Activated naive CD8-positive, alpha-beta T cell treated with anti-CD3 and anti-CD28 coated beads, Interleukin-2, amount 10 ng/mL, durations not matched to agents 7 days and 5 days (primary cell): ENCODE measurements at regions not wholly inside any gene's neighbourhood (a gene's known extent, or its start where the extent isn't known, plus 50 kb on each side); places are given as distances from the start of the nearest gene placed in this dataset.

Source experiments
- ATAC-seq: fragments of 150-1000 bp; cut with Tn5 transposase; one replicate; pipeline ENCODE4 v1.10.0; 2021; ENCODE audit warnings: low read depth, moderate library complexity
- POLR2A ChIA-PET: fragments of 350-600 bp; sonication (Branson Sonifier 250); formaldehyde crosslinking; loops from one replicate; lab custom pipeline; 2021; ENCODE audit warnings: antibody characterized with exemption; lab: Charles Lee
- DNase-seq: peaks from one replicate; pipeline ENCODE4 v3.0.0; 2021
- H3K27ac Mint-ChIP-seq: one replicate; pipeline ENCODE4 v1.8.0; 2022; ENCODE audit warnings: mild to moderate bottlenecking, mixed read lengths
- H3K27me3 Mint-ChIP-seq: one replicate; pipeline ENCODE4 v1.8.0; 2022; ENCODE audit warnings: mild to moderate bottlenecking, moderate library complexity, mixed read lengths
- H3K36me3 Mint-ChIP-seq: one replicate; pipeline ENCODE4 v1.8.0; 2021; ENCODE audit warnings: mild to moderate bottlenecking, mixed read lengths
- H3K4me1 Mint-ChIP-seq: one replicate; pipeline ENCODE4 v1.8.0; 2021; ENCODE audit warnings: mixed read lengths
- H3K4me3 Mint-ChIP-seq: one replicate; pipeline ENCODE4 v1.8.0; 2022; ENCODE audit warnings: mild to moderate bottlenecking, moderate library complexity, mixed read lengths
- H3K9me3 Mint-ChIP-seq: one replicate; pipeline ENCODE4 v1.8.0; 2021; ENCODE audit warnings: mixed read lengths

GRCh38 chr6:90874931-90875330 is 288.1 kb upstream of the MAP3K7 start:
- no peak overlapping the region for H3K27ac Mint-ChIP-seq
- ATAC-seq = no peak
- peaks cover 7% of the 10 kb centered on the region for H3K27me3 Mint-ChIP-seq

DNA sequence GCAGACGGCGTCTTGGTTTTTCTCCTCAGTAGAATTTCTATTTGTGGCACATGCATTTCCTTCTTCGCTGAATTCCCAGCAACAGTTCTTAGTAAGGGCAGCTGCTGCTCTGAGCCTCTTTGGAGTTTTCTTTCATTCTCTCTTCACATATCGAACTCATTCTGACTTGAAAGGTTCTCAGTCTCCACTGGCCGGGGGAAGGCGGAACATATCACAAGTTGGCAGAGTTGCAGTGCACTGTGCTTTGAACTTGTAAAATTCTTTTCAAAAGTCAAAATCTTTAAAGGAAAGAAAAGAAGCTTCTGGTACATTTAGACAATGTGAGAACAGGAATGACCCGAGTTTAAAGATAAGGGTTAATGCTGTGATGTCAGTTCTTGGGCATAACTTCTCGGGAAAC is 286.1 kb upstream of the MAP3K7 start:
- DNase-seq = no peak
- peaks cover 7% of the 10 kb centered on the region for H3K27me3 Mint-ChIP-seq
- H3K9me3 Mint-ChIP-seq = no peaks in the 10 kb centered on the region
- POLR2A ChIA-PET = no interaction called here
- H3K36me3 Mint-ChIP-seq = no peaks in the 10 kb centered on the region
- ATAC-seq = no peak
- no peak overlapping the region for H3K27ac Mint-ChIP-seq
- H3K4me3 Mint-ChIP-seq = no peak overlapping the region
- H3K4me1 Mint-ChIP-seq = no peaks in the 10 kb centered on the region

More at GRCh38 chr6:90874931-90875330, 288.1 kb upstream of the MAP3K7 start:
- Mint-ChIP-seq H3K9me3 (no peaks in the 10 kb centered on the region), H3K4me3 (no peak overlapping the region), H3K36me3 (no peaks in the 10 kb centered on the region), H3K4me1 (no peaks in the 10 kb centered on the region)
- POLR2A ChIA-PET = no interaction called here
- no peak for DNase-seq

DNA sequence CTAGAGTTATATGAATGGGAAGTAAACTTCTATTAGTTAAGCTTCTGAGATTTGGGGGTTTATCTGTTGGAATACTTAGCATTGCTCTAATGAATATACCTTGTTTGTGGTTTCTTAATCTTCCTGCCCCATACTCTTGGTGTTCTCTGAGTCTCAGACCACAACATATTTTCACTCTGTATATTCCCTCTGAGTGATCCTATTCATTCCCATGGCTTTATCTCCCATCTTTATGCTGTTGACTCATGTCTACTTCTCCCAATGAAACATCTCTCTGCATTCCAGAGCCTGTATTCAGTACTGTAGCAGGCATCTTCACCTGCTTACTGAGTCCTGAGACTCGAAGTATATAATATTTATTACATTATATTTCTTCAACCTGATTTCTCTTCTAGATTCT is 283.7 kb upstream of the MAP3K7 start:
- Mint-ChIP-seq H3K27me3 (peaks cover 7% of the 10 kb centered on the region), H3K4me1 (no peaks in the 10 kb centered on the region), H3K4me3 (no peak overlapping the region), H3K27ac (no peak overlapping the region), H3K9me3 (no peaks in the 10 kb centered on the region), H3K36me3 (no peaks in the 10 kb centered on the region)
- DNase-seq (no peak), ATAC-seq (no peak)
- POLR2A ChIA-PET = no interaction called here

DNA sequence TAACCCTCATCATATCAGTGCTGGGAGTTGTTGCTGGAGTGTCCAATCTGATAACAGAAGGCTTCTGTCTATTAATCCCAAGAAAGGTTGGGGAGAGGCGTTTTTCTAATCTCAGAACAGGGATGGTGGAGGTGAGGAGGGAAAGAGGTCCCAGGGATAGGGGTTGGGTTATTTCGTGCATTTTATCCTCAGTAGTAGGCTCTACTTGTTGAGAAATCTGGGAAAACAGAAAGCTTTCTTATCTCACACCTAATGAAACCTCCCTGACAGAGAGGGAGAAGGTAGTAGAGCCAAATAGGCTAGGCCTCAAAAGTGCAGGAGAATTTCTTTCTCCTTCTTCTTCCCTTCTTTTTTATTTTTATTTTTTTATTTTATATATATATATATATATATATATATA is 281.8 kb upstream of the MAP3K7 start:
- Mint-ChIP-seq H3K9me3 (no peaks in the 10 kb centered on the region), H3K27me3 (peaks cover 7% of the 10 kb centered on the region), H3K4me3 (no peak overlapping the region), H3K27ac (no peak overlapping the region), H3K36me3 (no peaks in the 10 kb centered on the region), H3K4me1 (no peaks in the 10 kb centered on the region)
- POLR2A ChIA-PET = no interaction called here
- DNase-seq (no peak), ATAC-seq (no peak)

DNA sequence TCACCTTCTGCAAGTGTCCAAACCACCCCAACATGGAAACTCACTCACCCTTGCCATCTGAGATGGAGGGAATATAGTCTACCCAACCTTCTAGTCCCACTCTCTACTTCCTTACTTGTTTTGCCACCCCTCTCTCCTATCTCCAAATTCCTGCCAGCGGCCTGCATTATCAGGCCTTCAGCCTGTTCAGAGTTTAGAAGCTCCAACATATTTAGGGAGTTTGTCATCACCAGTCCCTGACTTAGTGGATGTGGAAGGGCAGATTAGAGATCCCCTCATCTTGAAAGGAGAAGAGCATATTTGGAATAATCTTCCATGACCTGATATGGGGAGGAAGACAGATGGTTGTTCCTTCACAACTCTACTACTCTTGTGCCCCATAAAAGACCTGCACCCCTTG is 281.4 kb upstream of the MAP3K7 start:
- no peaks in the 10 kb centered on the region for H3K9me3 Mint-ChIP-seq
- peaks cover 7% of the 10 kb centered on the region for H3K27me3 Mint-ChIP-seq
- no peak for ATAC-seq
- no peak overlapping the region for H3K27ac Mint-ChIP-seq
- H3K4me3 Mint-ChIP-seq = no peak overlapping the region
- POLR2A ChIA-PET = no interaction called here
- DNase-seq = no peak
- H3K36me3 Mint-ChIP-seq = no peaks in the 10 kb centered on the region
- H3K4me1 Mint-ChIP-seq = no peaks in the 10 kb centered on the region

- DNase-seq (no peak), ATAC-seq (no peak)
- Mint-ChIP-seq H3K4me3 (no peak overlapping the region), H3K27ac (no peak overlapping the region), H3K36me3 (no peaks in the 10 kb centered on the region), H3K9me3 (no peaks in the 10 kb centered on the region), H3K4me1 (peaks cover 6% of the 10 kb centered on the region), H3K27me3 (no peaks in the 10 kb centered on the region)
- POLR2A ChIA-PET = no interaction called here
Measured at GRCh38 chr6:90865513-90865912, 278.6 kb upstream of the MAP3K7 start.

- Mint-ChIP-seq H3K9me3 (no peaks in the 10 kb centered on the region), H3K4me1 (peaks cover 6% of the 10 kb centered on the region), H3K27me3 (no peaks in the 10 kb centered on the region), H3K36me3 (no peaks in the 10 kb centered on the region), H3K27ac (no peak overlapping the region), H3K4me3 (no peak overlapping the region)
- ATAC-seq (no peak), DNase-seq (no peak)
- POLR2A ChIA-PET = no interaction called here
Measured at GRCh38 chr6:90863043-90863442, 276.2 kb upstream of the MAP3K7 start.

GRCh38 chr6:90860822-90861601 is 274.1 kb upstream of the MAP3K7 start:
- no peak overlapping the region for H3K27ac Mint-ChIP-seq
- no peak for ATAC-seq

DNA sequence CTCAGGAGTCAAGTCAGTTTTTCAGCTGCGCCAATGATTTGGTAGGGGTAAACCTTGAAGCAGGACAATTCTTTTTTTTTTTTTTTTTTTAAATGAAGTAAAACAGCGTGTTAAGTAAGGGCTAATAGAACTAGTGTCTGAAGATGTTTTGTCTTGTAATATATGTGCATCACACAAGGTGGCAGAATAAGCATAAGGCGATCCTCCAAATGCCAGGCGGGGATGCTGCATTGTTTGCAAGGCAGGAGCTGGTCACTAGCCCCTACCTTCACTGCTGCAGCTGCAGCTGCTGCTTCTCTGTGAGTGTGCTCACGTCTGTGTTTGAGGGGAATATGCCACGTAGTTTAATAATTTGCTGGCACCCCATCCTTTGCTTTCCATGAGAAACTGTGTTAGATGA is 272.7 kb upstream of the MAP3K7 start:
- Mint-ChIP-seq H3K4me1 (peaks cover 6% of the 10 kb centered on the region), H3K36me3 (no peaks in the 10 kb centered on the region), H3K27ac (no peak overlapping the region), H3K4me3 (no peak overlapping the region), H3K9me3 (no peaks in the 10 kb centered on the region), H3K27me3 (peaks cover 4% of the 10 kb centered on the region)
- POLR2A ChIA-PET = no interaction called here
- ATAC-seq (no peak), DNase-seq (no peak)

More at GRCh38 chr6:90860822-90861601, 274.1 kb upstream of the MAP3K7 start:
- H3K27me3 Mint-ChIP-seq = peaks cover 1% of the 10 kb centered on the region
- no peak overlapping the region for H3K4me3 Mint-ChIP-seq
- DNase-seq = no peak
- no peaks in the 10 kb centered on the region for H3K9me3 Mint-ChIP-seq
- H3K4me1 Mint-ChIP-seq = peaks cover 6% of the 10 kb centered on the region
- POLR2A ChIA-PET = no interaction called here
- no peaks in the 10 kb centered on the region for H3K36me3 Mint-ChIP-seq

DNA sequence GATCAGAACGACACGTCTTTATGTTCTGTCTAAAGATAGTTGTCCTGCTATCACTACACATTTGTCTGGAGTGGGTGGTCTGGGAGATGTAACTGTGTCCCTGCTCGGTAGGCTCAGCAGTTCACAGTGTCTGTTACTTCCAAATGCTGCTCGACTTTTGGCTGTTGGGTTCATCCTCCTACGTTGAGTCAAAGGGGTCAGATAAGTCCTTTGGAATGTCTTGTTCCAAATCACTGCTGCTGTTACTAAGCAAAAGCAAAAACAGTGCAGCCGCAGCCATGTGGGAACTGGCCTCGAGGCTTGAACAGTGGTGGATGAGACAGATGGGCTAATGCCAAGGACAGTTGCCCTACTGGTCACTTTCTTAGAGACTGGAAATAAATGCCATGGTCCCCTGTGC is 272.2 kb upstream of the MAP3K7 start:
- H3K9me3 Mint-ChIP-seq = no peaks in the 10 kb centered on the region

GRCh38 chr6:90849686-90850085 is 262.8 kb upstream of the MAP3K7 start:
- ATAC-seq (no peak), DNase-seq (no peak)
- H3K27ac Mint-ChIP-seq = no peak overlapping the region
- no peaks in the 10 kb centered on the region for H3K9me3 Mint-ChIP-seq
- H3K36me3 Mint-ChIP-seq = no peaks in the 10 kb centered on the region
- H3K4me1 Mint-ChIP-seq = no peaks in the 10 kb centered on the region
- POLR2A ChIA-PET = no interaction called here
- H3K27me3 Mint-ChIP-seq = peaks cover 12% of the 10 kb centered on the region
- no peak overlapping the region for H3K4me3 Mint-ChIP-seq

More for the DNA sequence above, 272.2 kb upstream of the MAP3K7 start:
- POLR2A ChIA-PET = no interaction called here
- H3K36me3 Mint-ChIP-seq = no peaks in the 10 kb centered on the region
- DNase-seq (no peak), ATAC-seq (no peak)
- peaks cover 4% of the 10 kb centered on the region for H3K27me3 Mint-ChIP-seq
- no peak overlapping the region for H3K4me3 Mint-ChIP-seq
- H3K4me1 Mint-ChIP-seq = peaks cover 6% of the 10 kb centered on the region
- H3K27ac Mint-ChIP-seq = no peak overlapping the region

DNA sequence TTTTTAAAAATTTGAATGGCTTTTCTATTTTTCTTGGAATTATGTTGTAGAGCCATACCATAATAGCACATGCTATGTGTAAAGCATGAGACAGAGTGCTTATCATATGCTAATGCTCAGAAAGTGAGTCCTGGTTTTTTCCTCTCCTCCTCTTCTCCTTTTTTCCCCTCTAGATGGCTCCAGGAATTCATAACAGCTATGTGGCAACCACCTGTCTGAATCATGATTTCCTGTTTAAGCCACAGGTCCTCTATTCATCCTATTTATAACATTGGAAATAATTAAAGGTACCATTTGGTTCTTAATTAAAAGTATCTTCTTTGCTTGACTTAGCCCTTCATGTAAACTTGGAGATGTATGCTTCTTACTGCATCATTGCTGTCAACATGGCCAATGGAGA is 260.0 kb upstream of the MAP3K7 start:
- H3K4me3 Mint-ChIP-seq = no peak overlapping the region
- H3K27me3 Mint-ChIP-seq = peaks cover 6% of the 10 kb centered on the region
- no peak overlapping the region for H3K27ac Mint-ChIP-seq
- ATAC-seq (no peak), DNase-seq (no peak)
- H3K36me3 Mint-ChIP-seq = no peaks in the 10 kb centered on the region
- POLR2A ChIA-PET = no interaction called here
- H3K9me3 Mint-ChIP-seq = no peaks in the 10 kb centered on the region
- H3K4me1 Mint-ChIP-seq = no peaks in the 10 kb centered on the region

DNA sequence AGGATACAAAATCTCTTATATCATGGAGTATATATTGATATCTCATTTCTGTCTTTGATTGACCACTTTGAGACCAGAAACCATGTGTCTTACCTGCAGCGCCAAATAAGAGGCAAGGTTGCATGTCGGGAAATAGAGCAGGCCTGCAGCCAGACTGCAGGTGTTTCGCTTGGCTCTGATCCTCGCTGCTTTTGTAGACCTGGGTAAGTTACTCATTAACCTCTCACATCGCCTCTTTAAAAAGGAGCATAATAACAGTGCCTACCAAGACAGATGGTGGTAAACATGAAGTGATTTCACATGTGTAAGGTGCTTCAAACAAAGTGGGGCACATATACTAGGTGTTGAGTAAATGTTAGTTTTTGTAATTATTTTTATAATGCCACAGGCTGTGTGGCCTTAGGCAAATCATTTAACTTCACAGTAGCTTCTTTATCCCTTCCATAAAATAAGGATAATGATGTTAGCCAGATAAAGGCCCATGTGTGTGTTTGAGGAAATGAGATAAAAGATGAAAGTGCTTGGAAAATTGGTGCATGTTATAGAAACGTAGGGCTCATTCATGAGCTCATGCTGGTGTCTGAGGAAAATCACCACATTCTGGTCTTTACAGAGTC is 248.8 kb upstream of the MAP3K7 start:
- POLR2A ChIA-PET = no interaction called here

GRCh38 chr6:90829311-90829710 is 242.4 kb upstream of the MAP3K7 start:
- H3K4me1 Mint-ChIP-seq = no peaks in the 10 kb centered on the region
- H3K27me3 Mint-ChIP-seq = peaks cover 12% of the 10 kb centered on the region
- H3K36me3 Mint-ChIP-seq = no peaks in the 10 kb centered on the region
- POLR2A ChIA-PET = no interaction called here
- H3K27ac Mint-ChIP-seq = no peak overlapping the region
- no peaks in the 10 kb centered on the region for H3K9me3 Mint-ChIP-seq
- ATAC-seq (no peak), DNase-seq (no peak)
- H3K4me3 Mint-ChIP-seq = no peak overlapping the region

More for the DNA sequence above, 248.8 kb upstream of the MAP3K7 start:
- Mint-ChIP-seq H3K9me3 (no peaks in the 10 kb centered on the region), H3K4me3 (no peak overlapping the region), H3K4me1 (no peaks in the 10 kb centered on the region), H3K36me3 (no peaks in the 10 kb centered on the region), H3K27me3 (peaks cover 6% of the 10 kb centered on the region), H3K27ac (no peak overlapping the region)
- DNase-seq (no peak), ATAC-seq (no peak)
